Smooth muscle cell (in vitro differentiated cells): ENCODE measurements at regions not wholly inside any gene's neighbourhood (a gene's known extent, or its start where the extent isn't known, plus 50 kb on each side); places are given as distances from the start of the nearest gene placed in this dataset.

Experiments used
- DNase-seq: peaks from one replicate; lab custom pipeline; 2025; ENCODE audit not compliant: unreplicated experiment; lab: John Stamatoyannopoulos, UW
- H2AFZ ChIP-seq: fragments of 200-600 bp; sonication (generic); 2 replicates; pipeline ENCODE4 v1.6.0; 2016; ENCODE audit warnings: antibody characterized with exemption, low read depth, mild to moderate bottlenecking
- H3F3A ChIP-seq: fragments of 200-600 bp; sonication (generic); 2 replicates; pipeline ENCODE4 v1.6.0; 2017; ENCODE audit warnings: antibody characterized with exemption, low read depth
- H3K27ac ChIP-seq: fragments of 200-600 bp; sonication (generic); 2 replicates; pipeline ENCODE4 v1.5.1; 2016; ENCODE audit warnings: low read depth, mild to moderate bottlenecking
- H3K27me3 ChIP-seq: fragments of 200-600 bp; sonication (generic); 2 replicates; pipeline ENCODE4 v1.6.1; 2016; ENCODE audit warnings: low read depth, mild to moderate bottlenecking
- H3K36me3 ChIP-seq: fragments of 200-600 bp; sonication (generic); 2 replicates; pipeline ENCODE4 v1.5.1; 2016; ENCODE audit warnings: low read depth
- H3K4me1 ChIP-seq: fragments of 200-600 bp; sonication (generic); 2 replicates; pipeline ENCODE4 v1.5.1; 2016; ENCODE audit warnings: low read depth
- H3K4me2 ChIP-seq: fragments of 200-600 bp; sonication (generic); 2 replicates; pipeline ENCODE4 v1.6.0; 2016; ENCODE audit warnings: mild to moderate bottlenecking
- H3K4me3 ChIP-seq: fragments of 200-600 bp; sonication (generic); 2 replicates; pipeline ENCODE4 v1.5.1; 2016; ENCODE audit warnings: mild to moderate bottlenecking
- H3K79me2 ChIP-seq: fragments of 200-600 bp; sonication (generic); 2 replicates; pipeline ENCODE4 v1.6.0; 2016; ENCODE audit warnings: low read depth, mild to moderate bottlenecking
- H3K9ac ChIP-seq: fragments of 200-600 bp; sonication (generic); 2 replicates; pipeline ENCODE4 v1.6.0; 2016; ENCODE audit warnings: low read depth
- H3K9me3 ChIP-seq: fragments of 200-600 bp; sonication (generic); replicated peaks from 2 replicates; pipeline ENCODE4 v1.5.1; 2016; ENCODE audit warnings: low read depth
- H4K20me1 ChIP-seq: fragments of 200-600 bp; sonication (generic); 2 replicates; pipeline ENCODE4 v1.6.0; 2016; ENCODE audit warnings: low read depth
- CTCF ChIP-seq: fragments of 200-600 bp; sonication (generic); IDR thresholded peaks from 2 replicates; pipeline ENCODE4 v1.5.1; 2017; ENCODE audit warnings: borderline replicate concordance, mild to moderate bottlenecking, antibody characterized with exemption; ENCODE audit not compliant: insufficient read depth, poor library complexity, severe bottlenecking
- WGBS: methylation state at CpG from one replicate; pipeline ENCODE4 v1.1.7; 2016; ENCODE audit warnings: low lambda C conversion rate; 5-methylcytosine and 5-hydroxymethylcytosine counted together

GRCh38 chr1:194105381-194105780 is 919.0 kb upstream of the B3GALT2 start:
- Histone ChIP-seq H3K36me3 (no peaks in the 10 kb centered on the region), H3F3A (no peaks in the 10 kb centered on the region), H3K9ac (no peak overlapping the region), H2AFZ (no peak overlapping the region), H3K9me3 (no peaks in the 10 kb centered on the region), H3K27ac (no peak overlapping the region), H4K20me1 (no peaks in the 10 kb centered on the region), H3K79me2 (no peaks in the 10 kb centered on the region), H3K4me2 (no peak overlapping the region), H3K4me1 (no peaks in the 10 kb centered on the region), H3K27me3 (no peaks in the 10 kb centered on the region), H3K4me3 (no peak overlapping the region)
- no peak for TF ChIP-seq CTCF
- 97% methylated on average over 2 of the region's 2 CpGs for WGBS
- DNase-seq: no peak

- WGBS: 80% methylated on average over 2 of the region's 2 CpGs
These were observed 917.9 kb upstream of the B3GALT2 start for GRCh38 chr1:194104247-194104844.

GRCh38 chr1:194103516-194104246 is 917.3 kb upstream of the B3GALT2 start:
- no peak overlapping the region for H2AFZ ChIP-seq
- DNase-seq: no peak
- no peaks in the 10 kb centered on the region for H4K20me1 ChIP-seq
- H3F3A ChIP-seq: no peaks in the 10 kb centered on the region
- H3K4me2 ChIP-seq: no peak overlapping the region
- TF ChIP-seq CTCF: no peak
- no peaks in the 10 kb centered on the region for H3K9me3 ChIP-seq
- WGBS: 70% methylated on average over 2 of the region's 2 CpGs
- no peak overlapping the region for H3K27ac ChIP-seq
- H3K4me3 ChIP-seq: no peak overlapping the region
- H3K9ac ChIP-seq: no peak overlapping the region
- H3K36me3 ChIP-seq: no peaks in the 10 kb centered on the region
- H3K79me2 ChIP-seq: no peaks in the 10 kb centered on the region
- H3K4me1 ChIP-seq: no peaks in the 10 kb centered on the region
- H3K27me3 ChIP-seq: no peaks in the 10 kb centered on the region

More at GRCh38 chr1:194104247-194104844, 917.9 kb upstream of the B3GALT2 start:
- H3K9ac ChIP-seq: no peak overlapping the region
- TF ChIP-seq CTCF: no peak
- no peaks in the 10 kb centered on the region for H4K20me1 ChIP-seq
- H3K79me2 ChIP-seq: no peaks in the 10 kb centered on the region
- no peak overlapping the region for H2AFZ ChIP-seq
- no peak overlapping the region for H3K4me2 ChIP-seq
- DNase-seq: no peak
- H3K27ac ChIP-seq: no peak overlapping the region
- H3K4me1 ChIP-seq: no peaks in the 10 kb centered on the region
- no peaks in the 10 kb centered on the region for H3K36me3 ChIP-seq
- no peaks in the 10 kb centered on the region for H3F3A ChIP-seq
- H3K4me3 ChIP-seq: no peak overlapping the region
- H3K27me3 ChIP-seq: no peaks in the 10 kb centered on the region
- H3K9me3 ChIP-seq: no peaks in the 10 kb centered on the region
